ENCODE measurements at regions not wholly inside any gene's neighbourhood (a gene's known extent, or its start where the extent isn't known, plus 50 kb on each side); places are given as distances from the start of the nearest gene placed in this dataset.

DNA sequence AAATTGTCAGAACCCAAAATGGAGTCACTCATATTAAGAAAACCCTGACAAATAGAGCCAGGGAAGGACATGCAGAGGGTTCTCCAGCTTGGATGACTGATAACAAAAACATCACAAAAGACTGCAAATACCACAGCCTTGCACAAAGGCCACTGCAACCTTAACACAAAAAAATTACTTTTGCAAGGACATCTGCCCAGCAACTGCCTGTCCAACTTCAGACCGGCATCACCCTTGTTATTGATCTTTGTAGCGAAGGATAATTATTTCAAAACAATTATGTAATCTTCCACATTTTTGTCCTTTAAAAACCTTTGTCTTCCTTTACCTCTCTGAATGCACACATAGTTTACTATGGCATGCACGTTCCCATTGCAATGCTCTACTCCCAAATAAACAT is 100.6 kb upstream of the TBX3 start:
- no peak overlapping the region for H3K27ac Mint-ChIP-seq
- H3K9me3 Mint-ChIP-seq (ENCODE audit: low read depth), result no peaks in the 10 kb centered on the region
- H3K4me3 Mint-ChIP-seq (ENCODE audit: low read depth), result no peak overlapping the region
- peaks cover 1% of the 10 kb centered on the region for H3K4me1 Mint-ChIP-seq (ENCODE audit: low read depth)
- H3K36me3 Mint-ChIP-seq (ENCODE audit: insufficient read depth), result no peaks in the 10 kb centered on the region
- no peaks in the 10 kb centered on the region for H3K27me3 Mint-ChIP-seq
- no peak for DNase-seq (ENCODE audit: low spot score, unreplicated experiment)
- TF ChIP-seq, protein P1, sequence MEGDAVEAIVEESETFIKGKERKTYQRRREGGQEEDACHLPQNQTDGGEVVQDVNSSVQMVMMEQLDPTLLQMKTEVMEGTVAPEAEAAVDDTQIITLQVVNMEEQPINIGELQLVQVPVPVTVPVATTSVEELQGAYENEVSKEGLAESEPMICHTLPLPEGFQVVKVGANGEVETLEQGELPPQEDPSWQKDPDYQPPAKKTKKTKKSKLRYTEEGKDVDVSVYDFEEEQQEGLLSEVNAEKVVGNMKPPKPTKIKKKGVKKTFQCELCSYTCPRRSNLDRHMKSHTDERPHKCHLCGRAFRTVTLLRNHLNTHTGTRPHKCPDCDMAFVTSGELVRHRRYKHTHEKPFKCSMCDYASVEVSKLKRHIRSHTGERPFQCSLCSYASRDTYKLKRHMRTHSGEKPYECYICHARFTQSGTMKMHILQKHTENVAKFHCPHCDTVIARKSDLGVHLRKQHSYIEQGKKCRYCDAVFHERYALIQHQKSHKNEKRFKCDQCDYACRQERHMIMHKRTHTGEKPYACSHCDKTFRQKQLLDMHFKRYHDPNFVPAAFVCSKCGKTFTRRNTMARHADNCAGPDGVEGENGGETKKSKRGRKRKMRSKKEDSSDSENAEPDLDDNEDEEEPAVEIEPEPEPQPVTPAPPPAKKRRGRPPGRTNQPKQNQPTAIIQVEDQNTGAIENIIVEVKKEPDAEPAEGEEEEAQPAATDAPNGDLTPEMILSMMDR (IDR thresholded peaks at IDR 0.05; ENCODE audit: unreplicated experiment), result no peak

DNA sequence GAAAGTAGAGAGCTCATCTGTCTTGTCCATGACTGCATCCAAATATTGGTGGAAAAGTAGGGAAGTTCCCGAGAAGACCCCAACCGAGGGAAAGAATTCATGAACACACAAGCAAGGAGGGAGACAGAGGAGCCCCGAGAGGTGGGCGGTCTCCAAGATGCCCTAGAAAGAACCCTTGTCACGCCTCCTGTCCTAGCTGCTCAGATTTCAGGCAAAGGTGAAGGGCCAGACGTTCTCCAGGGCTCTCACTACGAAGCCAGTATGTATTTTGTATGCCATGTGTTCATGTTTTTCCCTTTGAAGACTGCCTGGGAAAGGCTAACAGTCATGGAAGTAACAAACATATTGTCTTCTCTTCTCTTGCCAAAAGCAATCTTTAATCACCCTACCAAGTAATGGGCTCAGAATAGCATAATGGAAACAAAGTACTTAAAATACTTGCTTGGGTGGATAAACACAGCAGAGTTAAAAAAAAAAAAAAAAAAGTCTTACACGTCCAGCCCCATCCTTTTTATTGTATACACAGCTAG is 99.2 kb upstream of the TBX3 start:
- Mint-ChIP-seq H3K4me1 (ENCODE audit: low read depth) (peaks cover 1% of the 10 kb centered on the region), H3K4me3 (ENCODE audit: low read depth) (no peak overlapping the region), H3K9me3 (ENCODE audit: low read depth) (no peaks in the 10 kb centered on the region), H3K27me3 (peaks cover 3% of the 10 kb centered on the region), H3K27ac (no peak overlapping the region), H3K36me3 (ENCODE audit: insufficient read depth) (no peaks in the 10 kb centered on the region)
- DNase-seq (ENCODE audit: low spot score, unreplicated experiment), result no peak
- TF ChIP-seq, protein P1 (IDR thresholded peaks at IDR 0.05; ENCODE audit: unreplicated experiment), result no peak

DNA sequence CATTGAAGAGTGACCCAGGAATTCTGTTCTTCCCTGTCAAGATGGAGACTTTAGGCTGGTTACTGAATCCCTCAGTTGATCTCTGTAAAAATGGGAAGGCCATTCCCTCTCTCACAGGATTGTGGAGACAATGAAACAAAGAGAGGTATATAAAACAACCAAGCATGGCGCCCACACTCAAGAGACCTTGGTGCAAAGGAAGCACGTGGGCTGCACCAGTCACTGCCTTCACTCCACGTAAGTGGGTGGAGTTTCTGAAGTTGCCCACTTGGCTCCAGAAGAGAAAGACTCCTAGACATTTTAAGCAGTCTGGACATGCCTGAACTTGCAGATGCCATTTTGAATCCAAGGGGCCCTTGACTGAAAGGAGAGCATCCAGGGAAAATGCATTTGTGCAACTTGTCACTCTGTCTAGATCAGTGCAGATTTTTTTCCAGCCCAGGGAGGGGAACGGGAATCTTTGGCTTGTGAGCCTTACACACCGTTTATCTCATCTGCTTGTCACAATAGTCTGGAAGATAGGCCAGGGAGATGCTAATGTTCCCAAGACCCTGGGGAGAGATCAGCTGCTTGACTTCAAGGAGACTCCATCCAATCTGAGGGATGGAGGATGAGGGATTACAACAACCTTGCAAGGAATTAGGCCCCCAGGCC is 96.9 kb upstream of the TBX3 start:
- Mint-ChIP-seq H3K4me3 (ENCODE audit: low read depth) (no peak overlapping the region), H3K9me3 (ENCODE audit: low read depth) (no peaks in the 10 kb centered on the region), H3K27ac (no peak overlapping the region), H3K36me3 (ENCODE audit: insufficient read depth) (no peaks in the 10 kb centered on the region), H3K27me3 (peaks cover 3% of the 10 kb centered on the region), H3K4me1 (ENCODE audit: low read depth) (peaks cover 1% of the 10 kb centered on the region)
- DNase-seq (ENCODE audit: low spot score, unreplicated experiment), result no peak
- TF ChIP-seq, protein P1 (IDR thresholded peaks at IDR 0.05; ENCODE audit: unreplicated experiment), result no peak

DNA sequence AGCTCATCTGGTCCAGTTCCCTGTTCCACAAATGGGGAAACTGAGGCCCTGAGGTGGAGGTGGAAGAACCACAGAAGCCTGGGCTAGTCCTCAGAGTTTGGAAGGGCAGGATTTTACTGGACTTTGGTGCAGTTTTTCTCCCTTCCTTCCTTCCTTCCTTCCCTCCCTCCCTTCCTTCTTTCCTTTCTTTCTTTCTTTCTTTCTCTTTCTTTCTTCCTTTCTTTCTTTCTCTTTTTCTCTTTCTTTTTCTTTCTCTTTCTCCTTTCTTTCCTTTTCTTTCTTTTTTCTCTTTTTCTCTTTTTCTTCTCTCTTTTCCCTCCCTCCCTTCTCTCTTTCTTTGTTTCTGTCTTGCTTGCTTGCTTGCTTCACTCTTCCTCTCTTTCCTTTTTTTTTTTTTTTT is 95.7 kb upstream of the TBX3 start:
- peaks cover 5% of the 10 kb centered on the region for H3K9me3 Mint-ChIP-seq (ENCODE audit: low read depth)
- H3K4me1 Mint-ChIP-seq (ENCODE audit: low read depth), result peaks cover 1% of the 10 kb centered on the region
- H3K27ac Mint-ChIP-seq, result no peak overlapping the region
- TF ChIP-seq, protein P1 (IDR thresholded peaks at IDR 0.05; ENCODE audit: unreplicated experiment), result no peak
- H3K36me3 Mint-ChIP-seq (ENCODE audit: insufficient read depth), result no peaks in the 10 kb centered on the region
- peaks cover 3% of the 10 kb centered on the region for H3K27me3 Mint-ChIP-seq
- no peak overlapping the region for H3K4me3 Mint-ChIP-seq (ENCODE audit: low read depth)
- no peak for DNase-seq (ENCODE audit: low spot score, unreplicated experiment)

DNA sequence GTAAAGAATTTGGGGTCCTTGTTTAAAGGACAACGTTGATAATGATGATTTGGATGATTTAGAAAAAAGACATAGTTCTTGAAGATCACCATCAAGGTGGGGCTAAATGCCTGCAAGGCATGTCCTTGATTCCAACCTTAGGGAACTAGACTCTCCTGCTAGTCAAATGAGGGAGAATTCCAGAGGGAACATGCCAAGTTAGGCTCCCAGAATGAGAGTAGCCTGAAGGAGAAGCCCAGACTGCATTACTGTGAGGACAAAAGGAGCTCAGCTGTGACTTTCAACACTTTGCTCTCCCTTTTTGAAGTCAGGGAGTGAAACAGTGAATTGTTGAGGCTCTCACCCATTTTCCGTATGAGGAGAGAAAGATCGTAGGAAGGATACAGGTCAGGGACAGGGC is 95.2 kb upstream of the TBX3 start:
- Mint-ChIP-seq H3K27me3 (peaks cover 3% of the 10 kb centered on the region), H3K36me3 (ENCODE audit: insufficient read depth) (no peaks in the 10 kb centered on the region), H3K9me3 (ENCODE audit: low read depth) (peaks cover 5% of the 10 kb centered on the region), H3K4me3 (ENCODE audit: low read depth) (no peak overlapping the region), H3K27ac (no peak overlapping the region), H3K4me1 (ENCODE audit: low read depth) (peaks cover 1% of the 10 kb centered on the region)
- no peak for DNase-seq (ENCODE audit: low spot score, unreplicated experiment)
- TF ChIP-seq, protein P1 (IDR thresholded peaks at IDR 0.05; ENCODE audit: unreplicated experiment), result no peak
